Erythroblast (primary cell): ENCODE measurements at regions not wholly inside any gene's neighbourhood (a gene's known extent, or its start where the extent isn't known, plus 50 kb on each side); places are given as distances from the start of the nearest gene placed in this dataset.

ENCODE experiments used
- DNase-seq, 2 experiments: peaks; one replicate each; lab custom pipeline; 2025; lab: John Stamatoyannopoulos, UW
- GATA1 ChIP-seq: IDR thresholded peaks from 2 replicates; pipeline ENCODE4 v1.6.1; 2011; ENCODE audit warnings: low read depth, mild to moderate bottlenecking, control low read depth, low read length, moderate library complexity
- POLR2A ChIP-seq: IDR thresholded peaks from 2 replicates; pipeline ENCODE4 v1.6.1; 2011; ENCODE audit warnings: mild to moderate bottlenecking, low read length

DNA sequence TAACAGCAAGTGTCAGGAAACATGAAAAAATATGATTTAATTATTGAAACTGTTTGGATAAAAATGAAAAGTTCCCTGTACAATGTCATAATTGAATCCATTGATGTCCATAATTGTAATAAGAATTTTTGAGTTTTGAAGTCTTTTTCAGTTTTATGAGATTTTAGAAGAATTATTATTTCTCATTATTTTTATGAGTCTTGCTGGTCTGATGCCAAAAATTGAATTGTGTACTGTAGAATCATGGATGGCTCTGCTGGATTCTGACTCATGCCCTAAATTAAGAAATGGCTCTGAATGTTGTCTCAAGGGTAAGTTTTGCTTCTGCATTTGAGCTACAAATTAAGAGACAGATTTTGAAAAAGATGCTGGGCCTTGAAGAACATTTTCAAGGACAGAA is 132.8 kb upstream of the MAP9 start:
- TF ChIP-seq POLR2A (no peak), GATA1 (no peak)
- no peak for DNase-seq

DNA sequence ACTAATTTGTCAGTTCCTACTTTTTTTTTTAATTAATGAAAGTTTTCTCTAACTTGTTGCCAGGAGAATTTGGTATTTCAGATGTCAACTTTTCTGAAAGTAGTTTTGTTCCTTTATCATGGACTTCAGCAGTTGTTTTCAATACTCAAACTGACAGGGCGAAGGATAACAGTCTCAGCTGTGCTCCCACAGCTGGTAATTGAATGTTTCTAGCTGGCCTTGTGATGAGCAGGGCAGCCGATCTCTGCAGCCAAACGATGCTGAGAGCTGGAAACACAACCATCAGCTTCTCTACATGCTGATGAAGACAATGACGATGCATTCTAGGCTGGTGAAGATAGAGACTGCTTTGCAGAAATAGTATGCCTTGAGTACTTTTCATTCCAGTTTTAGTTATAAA is 130.0 kb upstream of the MAP9 start:
- no peak for TF ChIP-seq GATA1
- TF ChIP-seq POLR2A, result no peak
- no peak for DNase-seq

DNA sequence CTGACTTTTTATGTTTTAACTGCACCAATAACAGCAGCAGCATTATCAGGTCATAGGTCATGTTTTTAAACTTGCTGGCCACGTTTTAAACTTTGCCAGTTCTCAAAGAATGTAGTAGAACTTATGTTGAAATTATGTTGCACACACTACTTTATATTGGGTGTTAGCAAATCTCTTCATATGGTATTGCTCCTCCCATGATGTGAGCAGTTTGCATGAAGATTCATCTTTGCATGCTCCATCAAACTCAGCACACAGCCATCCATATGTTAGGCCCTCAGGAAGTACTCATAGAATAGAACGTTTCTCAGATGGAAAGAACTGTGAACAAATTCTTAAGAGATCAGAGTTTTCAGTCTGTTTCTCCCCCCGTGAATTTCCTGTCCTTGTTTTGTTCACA is 128.6 kb upstream of the MAP9 start:
- no peak for TF ChIP-seq GATA1
- TF ChIP-seq POLR2A, result no peak
- no peak for DNase-seq

DNA sequence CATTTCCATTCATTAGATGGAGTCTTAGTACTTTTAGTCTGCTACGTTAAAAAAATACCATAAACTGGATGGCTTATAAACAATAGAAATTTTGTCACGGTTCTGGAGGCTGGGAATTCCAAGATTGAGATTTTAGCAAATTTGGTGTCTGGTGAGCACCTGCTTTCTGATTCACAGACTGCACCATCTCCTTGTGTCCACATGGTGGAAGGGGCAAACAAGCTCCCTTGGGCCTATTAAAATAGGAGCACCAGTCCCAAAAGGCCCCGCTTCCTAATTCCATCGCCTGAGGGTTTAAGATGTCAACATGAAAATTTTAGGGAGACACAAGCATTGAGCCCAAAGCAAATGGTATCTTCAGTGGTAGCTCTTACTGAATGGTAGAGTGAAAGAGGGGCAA is 120.5 kb upstream of the MAP9 start:
- no peak for DNase-seq
- no peak for TF ChIP-seq GATA1

DNA sequence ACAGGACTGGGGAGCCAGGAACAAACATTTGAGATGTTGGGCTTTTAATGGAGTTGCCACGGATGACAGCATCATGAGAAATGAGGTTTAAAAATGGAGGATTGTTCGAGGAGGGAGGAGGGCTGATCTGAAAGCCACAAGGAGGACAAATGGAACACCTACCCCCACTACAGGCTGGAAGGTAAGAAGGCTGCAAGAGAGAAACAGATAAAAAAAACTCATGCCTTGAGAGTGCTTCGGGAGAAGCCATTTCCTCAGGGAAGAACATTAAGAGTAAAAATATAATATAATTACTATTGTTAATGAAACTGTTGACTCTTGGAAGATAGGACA is 119.5 kb upstream of the MAP9 start:
- no peak for DNase-seq
- TF ChIP-seq POLR2A, result no peak
- TF ChIP-seq GATA1, result no peak

DNA sequence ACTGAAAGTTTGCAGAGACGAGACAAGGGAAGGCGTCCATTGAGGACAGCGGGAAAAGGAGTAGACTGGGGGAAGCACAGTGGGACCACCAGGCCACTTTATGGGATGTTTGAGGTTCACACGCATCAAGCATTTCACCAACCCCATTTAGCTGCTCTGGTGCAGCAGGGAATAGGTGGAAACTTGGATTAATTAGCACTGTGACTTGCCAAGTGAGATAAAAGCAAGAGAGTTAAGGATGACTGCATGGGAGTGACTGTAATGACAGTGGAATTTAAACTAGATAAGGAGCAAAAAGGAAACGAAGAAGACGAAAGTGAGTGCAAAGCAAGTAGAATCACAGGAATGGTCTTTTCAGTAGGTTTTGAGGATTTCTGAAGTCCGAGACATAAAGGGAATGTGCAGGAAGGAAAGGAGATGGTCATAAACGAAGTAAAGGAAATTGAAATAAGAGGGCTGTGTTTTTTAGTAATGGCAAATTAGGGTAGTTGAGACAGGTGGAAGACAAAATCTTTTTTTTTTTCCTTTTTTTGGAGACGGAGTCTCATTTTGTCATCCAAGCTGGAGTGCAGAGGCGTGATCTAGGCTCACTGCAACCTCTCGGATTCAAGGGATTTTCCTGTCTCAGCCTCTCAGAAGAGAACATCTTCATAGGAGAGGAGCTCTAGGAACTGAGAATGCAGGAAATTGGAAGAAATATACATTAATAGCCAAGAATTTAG is 119.0 kb upstream of the MAP9 start:
- TF ChIP-seq GATA1 (no peak), POLR2A (no peak)
- no peak for DNase-seq

DNA sequence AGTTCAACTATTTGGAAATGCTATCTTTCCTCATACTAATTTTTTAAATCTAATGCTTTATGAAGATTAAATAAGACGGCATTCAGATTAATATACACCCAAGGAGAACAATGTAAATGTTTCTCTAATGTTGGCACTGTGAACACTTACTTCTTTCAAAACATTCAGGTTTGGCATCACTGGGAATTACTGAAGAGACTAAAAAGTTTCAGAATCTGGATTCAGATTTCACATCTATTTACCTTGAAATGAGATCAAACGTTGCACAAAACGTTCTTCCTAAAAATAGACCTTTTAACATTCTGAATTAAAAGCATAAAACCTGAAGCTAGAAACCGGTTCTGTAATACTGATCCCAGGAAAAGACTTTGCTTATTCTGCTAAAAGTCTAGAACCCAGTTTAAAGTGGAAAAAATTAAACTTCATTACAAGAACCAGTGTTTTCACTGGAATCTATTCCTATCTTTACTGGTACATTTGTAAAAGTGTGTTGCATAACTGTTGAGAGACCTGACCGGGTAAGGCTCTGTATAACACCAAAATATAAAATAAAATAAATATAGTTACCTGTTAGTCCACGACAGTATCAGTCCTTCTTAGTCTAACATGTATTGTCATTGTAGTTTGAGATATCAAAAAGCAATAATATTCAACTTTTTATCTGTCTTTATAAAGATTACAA is 117.4 kb upstream of the MAP9 start:
- no peak for TF ChIP-seq POLR2A
- TF ChIP-seq GATA1, result no peak
- DNase-seq, result no peak

DNA sequence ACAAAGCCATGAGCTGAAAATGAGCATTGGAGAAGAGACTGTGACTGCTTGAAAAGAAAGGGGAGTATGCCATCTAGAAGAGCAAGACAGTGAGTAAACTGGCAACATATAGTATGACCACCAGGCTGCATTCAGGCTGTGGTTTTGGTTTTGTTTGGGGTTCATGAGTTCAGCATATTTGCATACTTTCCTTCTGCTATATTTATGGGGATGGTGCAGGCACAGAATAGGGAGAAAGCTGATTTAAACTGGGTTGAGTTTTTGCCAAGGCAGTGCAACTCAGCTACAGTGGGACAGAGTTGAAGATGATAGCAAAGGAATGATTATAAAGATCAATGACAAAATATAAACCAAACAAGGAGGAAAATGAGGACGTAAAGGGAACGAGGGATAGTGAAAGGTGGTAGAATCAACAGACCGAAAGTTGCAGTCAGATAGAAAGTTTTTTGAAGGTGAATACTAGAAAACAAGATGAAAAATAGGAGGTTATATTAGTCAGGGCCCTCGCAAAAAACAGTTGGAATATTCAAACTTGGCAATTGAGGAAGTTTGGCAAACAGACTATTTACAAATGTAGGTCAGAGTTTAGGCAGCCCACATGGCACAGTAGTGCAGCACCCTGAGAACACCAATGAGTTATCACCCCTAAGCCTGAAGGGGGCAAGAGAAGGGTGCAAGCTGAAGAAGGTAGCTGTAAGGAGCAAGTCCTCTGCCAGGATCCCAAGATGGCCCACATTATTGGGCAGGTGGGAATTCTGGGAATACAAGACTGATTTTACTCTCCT is 114.8 kb upstream of the MAP9 start:
- TF ChIP-seq POLR2A (no peak), GATA1 (no peak)
- DNase-seq, result no peak

DNA sequence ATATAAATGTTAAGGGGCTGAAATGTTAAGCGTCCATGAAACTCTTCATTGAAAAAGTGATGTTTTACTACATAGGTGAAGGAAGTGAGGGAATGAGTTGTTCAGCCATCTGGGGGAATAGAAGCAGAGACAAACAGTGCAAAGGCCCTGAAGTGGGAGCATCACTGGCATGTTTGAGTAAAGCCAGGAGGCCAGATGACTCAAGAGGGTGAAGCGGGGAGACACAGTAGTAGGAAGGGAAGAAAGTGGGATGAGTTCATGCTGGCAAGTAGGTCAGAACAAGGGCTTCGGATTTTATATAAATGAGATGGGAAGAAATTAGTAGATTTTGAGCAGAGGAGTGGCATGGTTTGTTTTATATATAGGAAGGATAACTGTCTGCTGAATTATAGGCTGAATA is 112.5 kb upstream of the MAP9 start:
- DNase-seq, result no peak
- TF ChIP-seq POLR2A (no peak), GATA1 (no peak)

DNA sequence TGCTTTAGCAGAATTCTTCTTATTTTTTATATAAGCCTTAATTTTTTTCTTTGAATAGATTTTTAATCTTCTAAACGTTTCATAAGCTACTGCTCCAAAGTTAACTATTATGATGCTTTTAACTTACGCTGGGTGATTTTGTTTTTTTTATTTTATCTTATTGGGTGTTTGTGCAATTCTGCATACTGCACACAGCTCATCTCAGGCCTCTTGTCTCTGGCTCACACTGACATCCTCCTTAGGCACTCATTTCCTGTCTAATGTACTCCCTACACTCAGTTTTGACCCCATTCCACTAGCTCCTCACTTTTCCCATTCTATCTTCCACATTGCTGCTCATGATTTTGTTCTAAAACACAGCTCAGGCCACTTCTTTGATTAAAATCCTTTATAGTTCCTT is 111.9 kb upstream of the MAP9 start:
- TF ChIP-seq POLR2A (no peak), GATA1 (no peak)
- no peak for DNase-seq

DNA sequence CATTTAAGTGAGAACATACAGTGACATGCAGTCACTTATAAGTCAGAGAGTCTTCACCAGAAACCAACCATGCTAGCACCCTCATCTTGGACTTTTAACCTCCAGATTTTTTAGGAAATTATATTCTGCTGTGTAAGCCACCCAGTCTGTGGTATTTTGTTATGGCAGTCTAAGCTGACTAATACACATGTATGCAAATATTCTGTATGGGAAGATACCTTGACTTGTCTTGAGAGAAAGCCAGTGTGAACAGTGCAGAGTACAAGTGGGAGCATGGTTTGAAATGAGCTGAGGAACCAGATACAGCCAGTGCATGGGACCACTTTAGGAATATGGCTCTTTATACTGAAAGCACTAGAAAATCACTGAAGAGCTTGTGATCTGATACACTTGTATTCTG is 110.4 kb upstream of the MAP9 start:
- DNase-seq, result no peak
- no peak for TF ChIP-seq POLR2A
- no peak for TF ChIP-seq GATA1

DNA sequence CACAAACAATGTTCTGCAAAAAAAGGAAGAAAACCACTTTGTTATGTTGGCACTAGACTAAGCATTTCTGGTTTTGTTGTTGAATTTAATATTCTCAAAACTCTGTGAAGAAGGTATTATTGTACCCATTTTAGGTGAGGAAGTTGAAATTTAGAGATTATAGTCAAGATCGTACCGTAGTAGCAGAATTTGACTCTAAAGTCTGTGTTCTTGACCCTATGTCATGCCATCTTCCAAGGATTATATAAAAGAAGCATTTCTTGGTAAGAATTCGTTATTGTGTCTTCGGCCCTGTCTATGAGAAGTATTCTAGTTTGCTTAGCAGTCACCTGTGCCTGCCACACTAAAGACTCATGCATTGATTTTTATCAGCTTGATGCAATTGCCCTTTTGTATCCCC is 104.4 kb upstream of the MAP9 start:
- DNase-seq, result no peak
- no peak for TF ChIP-seq GATA1
- TF ChIP-seq POLR2A, result no peak

DNA sequence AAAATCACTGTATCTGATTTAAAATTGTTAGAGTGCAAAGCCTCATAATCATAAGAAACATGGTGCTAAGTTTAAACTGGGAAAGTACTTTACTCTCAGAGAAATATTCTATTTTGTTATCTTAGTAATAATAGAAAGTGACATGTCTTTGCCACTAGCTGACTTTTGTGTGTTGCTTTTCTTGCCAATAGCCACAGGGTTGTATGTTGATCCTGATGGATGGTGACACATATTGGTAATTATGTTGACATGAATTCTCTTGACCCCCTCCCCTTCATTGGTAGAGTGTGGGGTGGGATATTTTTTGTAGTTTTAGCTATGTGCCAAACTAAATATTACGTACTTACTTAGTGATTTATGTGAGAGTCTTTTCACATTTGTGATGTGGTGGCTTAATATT is 103.1 kb upstream of the MAP9 start:
- TF ChIP-seq POLR2A (no peak), GATA1 (no peak)
- no peak for DNase-seq

DNA sequence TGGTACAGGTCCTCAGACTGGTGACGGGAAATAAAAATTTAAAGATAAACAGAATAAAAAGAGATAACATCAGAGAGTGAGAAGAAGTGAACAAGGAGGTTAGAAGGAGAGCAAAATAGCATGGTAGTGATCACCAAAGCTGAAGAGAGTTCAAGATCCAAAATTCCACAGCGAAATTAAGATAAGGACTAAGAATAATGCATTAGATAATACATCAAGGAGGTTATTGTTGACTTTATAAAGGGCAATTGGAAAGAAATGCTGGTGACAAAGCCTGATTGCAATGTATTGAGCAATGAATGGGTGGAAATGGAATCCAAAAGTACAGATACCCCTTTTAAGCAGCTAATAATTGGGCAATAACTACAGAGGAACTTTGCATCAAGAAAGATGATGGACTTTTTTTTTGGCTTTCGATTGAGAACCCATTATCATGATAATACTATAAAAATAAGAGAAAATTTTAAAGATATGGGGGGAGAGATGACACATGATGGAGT is 101.6 kb upstream of the MAP9 start:
- no peak for TF ChIP-seq GATA1
- TF ChIP-seq POLR2A, result no peak
- no peak for DNase-seq
